GM19324 (cell line): ENCODE measurements at regions not wholly inside any gene's neighbourhood (a gene's known extent, or its start where the extent isn't known, plus 50 kb on each side); places are given as distances from the start of the nearest gene placed in this dataset.
"Not testable (repeated sequence)": the region's sequence is repeated elsewhere in the genome, so short reads cannot be mapped to it uniquely, and the experiment has no call there.

Source experiments
- ATAC-seq: cut with Tn5 transposase; IDR thresholded peaks from one replicate; pipeline ENCODE4 v1.9.1; 2021; ENCODE audit warnings: mild to moderate bottlenecking, moderate library complexity; ENCODE audit not compliant: unreplicated experiment, low FRiP score

DNA sequence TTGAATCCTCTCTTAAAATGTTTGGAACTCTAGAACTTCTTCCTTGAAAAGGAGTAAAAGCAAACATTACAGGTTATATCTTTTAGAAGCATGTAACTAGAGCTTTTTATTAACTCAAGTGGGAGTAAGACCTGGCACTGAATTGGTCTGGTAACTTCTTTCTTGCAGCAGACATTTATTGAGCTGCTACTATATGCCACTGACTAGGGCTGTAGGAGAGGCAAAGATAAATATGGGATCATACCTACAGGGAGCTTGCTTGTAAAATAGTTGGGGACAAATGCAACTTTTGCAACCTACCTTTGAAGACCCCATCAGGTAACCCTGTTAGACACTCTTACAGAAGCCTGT, 231.9 kb upstream of the TUT7 start:
- no peak for ATAC-seq

DNA sequence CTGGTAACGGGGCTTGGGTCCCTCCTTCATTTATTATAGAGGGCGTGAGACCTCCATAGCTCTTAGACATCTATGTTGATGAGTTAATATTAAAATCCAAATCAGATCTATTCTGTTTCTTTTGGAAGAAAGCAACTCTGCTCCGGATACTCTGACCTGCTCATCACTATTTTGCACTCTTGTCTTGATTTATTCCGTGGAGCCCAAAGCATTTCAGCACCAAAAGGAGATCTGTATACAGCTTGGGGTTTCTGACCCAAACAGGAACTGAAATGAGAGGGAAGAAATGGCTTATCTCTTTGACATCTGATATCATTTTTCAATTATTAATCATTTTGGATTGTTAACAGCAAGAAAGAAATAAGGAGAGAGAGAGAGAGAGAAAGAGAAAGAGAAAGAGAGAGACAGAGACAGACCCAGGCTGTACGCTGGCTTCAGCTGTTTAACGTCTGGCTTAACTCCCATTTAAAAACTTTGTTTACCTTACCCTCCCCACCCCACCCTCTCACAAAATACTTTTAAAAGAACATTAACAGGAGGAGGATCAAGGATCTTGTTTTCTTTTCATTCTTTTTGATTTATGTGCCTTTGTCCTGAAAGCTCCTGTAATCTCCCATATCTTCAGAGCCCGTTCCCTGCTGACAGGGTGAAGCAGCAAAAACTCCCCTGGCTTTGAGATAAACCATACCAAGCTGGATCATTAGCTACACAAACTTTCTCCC, 231.4 kb upstream of the TUT7 start:
- ATAC-seq: no peak

- no peak for ATAC-seq
These were observed 226.5 kb upstream of the TUT7 start for GRCh38 chr9:86580688-86581087.

- no peak for ATAC-seq
These were observed 224.5 kb upstream of the TUT7 start for GRCh38 chr9:86578722-86579121.

GRCh38 chr9:86577420-86578333, 223.5 kb upstream of the TUT7 start:
- ATAC-seq: no peak

DNA sequence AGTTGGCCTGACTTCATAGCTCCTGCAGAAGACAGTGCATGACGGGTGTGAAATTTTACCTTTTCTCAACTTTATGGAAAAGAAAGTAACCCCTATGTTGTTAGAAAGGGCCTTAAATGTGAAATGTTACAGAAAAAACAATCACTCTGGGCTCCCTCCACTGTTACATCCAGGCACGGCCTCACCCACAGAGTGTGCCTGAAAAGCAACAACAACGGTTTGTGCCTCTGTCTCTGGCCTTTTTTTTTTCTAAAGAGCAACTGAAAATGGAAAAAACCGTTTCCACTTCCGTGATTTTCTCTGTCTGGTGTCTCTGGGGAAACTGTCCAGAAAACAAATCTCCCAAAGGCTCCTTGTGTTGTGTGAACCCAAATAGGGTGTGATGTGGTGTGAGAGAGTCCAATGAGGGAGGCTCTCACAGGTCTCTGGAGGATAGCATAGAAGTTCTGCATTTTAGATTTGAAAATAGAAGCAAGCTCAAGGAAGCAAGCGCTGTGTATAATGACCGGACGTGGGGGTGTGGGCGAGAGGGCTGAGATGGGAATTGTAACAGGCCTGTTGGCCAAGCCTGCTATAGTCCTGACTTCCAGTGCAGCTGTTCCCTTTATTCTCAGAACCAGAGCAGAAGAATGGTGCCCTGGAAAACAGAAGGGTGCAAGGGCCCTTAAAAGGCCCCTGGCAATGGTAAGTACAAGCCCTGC, 221.8 kb upstream of the TUT7 start:
- no peak for ATAC-seq

DNA sequence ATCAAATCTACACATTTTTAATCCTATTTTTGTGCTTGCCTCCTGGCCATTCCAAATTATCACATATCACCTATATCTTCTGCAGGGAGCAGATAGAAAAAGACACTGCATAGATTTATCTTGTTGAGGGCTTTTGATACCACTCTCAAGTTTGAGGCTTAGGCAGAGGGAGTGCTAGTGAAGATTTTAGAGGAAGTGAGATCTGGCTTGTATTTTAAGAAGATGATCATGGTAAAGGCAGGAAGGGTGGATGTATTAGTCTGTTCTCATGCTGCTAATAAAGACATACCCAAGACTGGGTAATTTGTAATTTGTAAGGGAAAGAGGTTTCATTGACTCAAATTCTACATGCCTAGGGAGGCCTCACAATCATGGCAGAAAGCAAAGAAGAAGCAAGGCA, 220.9 kb upstream of the TUT7 start:
- ATAC-seq: no peak

- ATAC-seq: no peak
These were observed 219.7 kb upstream of the TUT7 start for GRCh38 chr9:86573886-86574285.

- ATAC-seq: no peak
These were observed 218.7 kb upstream of the TUT7 start for GRCh38 chr9:86572904-86573303.

- ATAC-seq: not testable (repeated sequence)
These were observed 211.4 kb upstream of the TUT7 start for GRCh38 chr9:86565603-86566002.

GRCh38 chr9:86563936-86564335, 209.7 kb upstream of the TUT7 start:
- ATAC-seq: no peak

- no peak for ATAC-seq
These were observed 209.1 kb upstream of the TUT7 start for GRCh38 chr9:86563350-86563749.

- no peak for ATAC-seq
These were observed 208.5 kb upstream of the TUT7 start for GRCh38 chr9:86562691-86563090.

DNA sequence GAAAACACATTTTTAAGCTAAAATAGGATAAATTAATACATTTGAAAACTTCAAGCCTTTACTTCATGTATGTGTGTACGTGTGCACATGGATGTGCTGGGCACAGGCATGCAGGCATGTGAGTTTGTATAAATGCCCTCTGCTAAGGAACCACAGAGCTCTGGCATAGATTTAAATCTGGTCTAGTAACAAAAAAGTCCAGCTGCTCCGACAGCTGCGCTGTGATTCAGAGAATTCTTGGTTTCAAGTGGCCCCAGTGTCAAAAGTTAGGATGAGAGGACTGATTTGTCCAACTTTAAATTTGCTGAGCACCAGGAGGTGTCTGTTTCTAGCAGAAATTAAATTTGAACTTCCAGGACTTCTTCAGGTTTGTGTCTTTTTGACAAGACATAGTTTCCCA, 203.7 kb upstream of the TUT7 start:
- ATAC-seq: no peak

GRCh38 chr9:86557063-86557766, 203.0 kb upstream of the TUT7 start:
- no peak for ATAC-seq

- no peak for ATAC-seq
These were observed 201.5 kb upstream of the TUT7 start for GRCh38 chr9:86555661-86556060.

GRCh38 chr9:86550401-86550800, 196.2 kb upstream of the TUT7 start:
- no peak for ATAC-seq

DNA sequence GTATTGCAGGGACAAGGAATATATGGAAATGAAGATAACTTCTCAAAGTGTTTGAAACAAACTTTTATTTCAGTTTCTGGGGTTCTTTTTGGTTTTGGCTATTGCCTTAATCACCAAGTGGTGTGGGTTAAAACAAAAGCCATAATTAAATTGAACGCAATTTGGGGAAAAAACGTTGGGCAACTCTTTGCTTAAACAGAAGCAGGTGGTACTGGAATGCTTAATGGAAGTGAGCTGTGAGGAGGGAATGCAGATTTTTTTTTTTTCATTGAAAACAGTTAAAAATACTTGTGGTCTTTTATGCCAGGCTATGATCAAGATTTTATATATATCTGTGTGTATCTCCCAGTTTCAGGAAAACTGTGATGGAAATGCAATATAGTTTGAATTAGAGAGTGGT, 195.7 kb upstream of the TUT7 start:
- no peak for ATAC-seq

GRCh38 chr9:86549401-86549811, 195.2 kb upstream of the TUT7 start:
- ATAC-seq: no peak

GRCh38 chr9:86548220-86548619, 194.0 kb upstream of the TUT7 start:
- no peak for ATAC-seq

DNA sequence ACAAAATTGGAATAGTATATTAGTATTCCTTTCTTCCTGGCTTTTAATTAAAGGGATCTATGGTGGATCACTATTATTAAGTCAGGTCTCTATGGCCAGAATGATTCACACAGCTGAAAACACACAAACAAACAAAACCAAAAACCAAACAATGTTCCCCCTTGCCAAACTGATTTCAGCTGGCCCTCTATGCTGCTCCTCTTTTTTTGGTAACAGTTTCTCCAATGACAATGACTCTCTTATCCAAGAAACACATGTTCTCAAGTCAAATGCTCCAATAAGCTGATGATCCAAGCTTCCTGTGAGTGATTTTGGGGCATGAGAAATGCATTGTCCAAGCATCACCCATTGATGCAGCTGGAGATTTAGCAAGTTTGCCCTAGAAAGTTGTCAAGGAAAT, 193.4 kb upstream of the TUT7 start:
- no peak for ATAC-seq
